ENCODE measurements at regions not wholly inside any gene's neighbourhood (a gene's known extent, or its start where the extent isn't known, plus 50 kb on each side); places are given as distances from the start of the nearest gene placed in this dataset.

- TF ChIP-seq CTCF (IDR thresholded peaks at IDR 0.05; ENCODE audit: insufficient read depth, low read length), result no peak
- no peak for TF ChIP-seq POLR2AphosphoS5 (IDR thresholded peaks at IDR 0.05; ENCODE audit: low read depth)
Observed at GRCh38 chr10:3848005-3848774, 63.2 kb upstream of the KLF6 start.
